GM12872 (cell line): ENCODE measurements at regions not wholly inside any gene's neighbourhood (a gene's known extent, or its start where the extent isn't known, plus 50 kb on each side); places are given as distances from the start of the nearest gene placed in this dataset.

Experiments used
- CTCF ChIP-seq: IDR thresholded peaks from 3 replicates; pipeline ENCODE4 v1.5.1; 2011; ENCODE audit warnings: low read depth, mild to moderate bottlenecking, low read length, moderate library complexity; ENCODE audit not compliant: insufficient read depth

GRCh38 chr10:109790647-109791046 lies 132.7 kb downstream of the XPNPEP1 start:
- TF ChIP-seq CTCF = no peak

GRCh38 chr10:109784236-109784635 lies 139.1 kb downstream of the XPNPEP1 start:
- TF ChIP-seq CTCF = no peak

GRCh38 chr10:109783286-109783685 lies 140.0 kb downstream of the XPNPEP1 start:
- TF ChIP-seq CTCF = no peak

- no peak for TF ChIP-seq CTCF
Measured at GRCh38 chr10:109780997-109781396, 142.3 kb downstream of the XPNPEP1 start.

GRCh38 chr10:109778993-109779392 lies 144.3 kb downstream of the XPNPEP1 start:
- no peak for TF ChIP-seq CTCF

GRCh38 chr10:109774121-109774440 lies 149.2 kb downstream of the XPNPEP1 start:
- no peak for TF ChIP-seq CTCF

- TF ChIP-seq CTCF = peak; percentile 44; the same call in 2 of the 3 replicates
Measured at GRCh38 chr10:109773288-109774120, 149.8 kb downstream of the XPNPEP1 start.
